Fibroblast of pulmonary artery (primary cell): ENCODE measurements at regions not wholly inside any gene's neighbourhood (a gene's known extent, or its start where the extent isn't known, plus 50 kb on each side); places are given as distances from the start of the nearest gene placed in this dataset.

Source experiments
- DNase-seq: peaks from one replicate; pipeline ENCODE4 v3.0.0-alpha.2; 2010; ENCODE audit warnings: low read depth
- H3K4me3 ChIP-seq: replicated peaks from 2 replicates; pipeline ENCODE4 v1.5.1; 2011; ENCODE audit warnings: low read depth, mild to moderate bottlenecking, control low read depth, low read length, moderate library complexity
- TF ChIP-seq, protein P1 (sequence below): IDR thresholded peaks from 2 replicates; pipeline ENCODE4 v1.5.1; 2011; ENCODE audit warnings: mild to moderate bottlenecking, control low read depth, low read length, inconsistent platforms; ENCODE audit errors: missing control alignments

DNA sequence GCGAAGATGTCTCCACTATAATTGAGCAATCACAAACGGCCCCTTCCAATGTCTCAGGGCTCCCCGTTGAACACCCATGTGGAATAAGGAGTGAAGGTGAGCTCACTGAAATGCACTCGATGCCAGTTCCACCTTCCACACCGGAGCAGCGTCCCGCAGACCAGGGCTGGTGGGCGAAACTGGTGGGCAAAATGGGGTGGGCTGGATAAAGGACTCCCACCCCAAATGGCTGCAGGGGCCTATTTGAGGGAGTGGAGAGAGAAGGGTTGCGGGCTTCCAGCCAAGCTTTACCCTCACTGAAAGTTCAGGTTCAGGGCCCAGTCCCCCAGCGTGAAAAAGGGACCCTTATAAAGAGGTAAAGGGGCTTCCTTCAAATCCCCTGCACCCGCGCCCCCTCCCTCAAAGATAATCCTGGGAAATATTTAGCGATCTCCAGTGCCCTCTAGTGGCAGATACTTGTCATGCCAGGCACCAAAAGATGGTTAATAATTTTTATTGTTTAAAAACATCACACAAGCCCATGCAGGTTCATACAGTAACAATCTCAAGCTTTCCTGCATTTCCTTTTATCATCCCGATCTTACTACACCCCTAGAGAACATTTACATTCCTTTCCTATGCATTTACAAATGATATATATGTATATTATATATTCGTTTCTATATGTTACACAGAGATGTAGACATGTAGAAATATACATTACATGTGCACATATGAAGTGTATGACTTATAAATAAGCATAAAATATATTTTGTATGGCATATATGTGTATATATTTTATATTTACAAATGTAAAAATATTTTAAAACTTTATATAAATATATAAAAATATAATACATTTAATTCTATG is 58.2 kb upstream of the NKX2-2 start:
- H3K4me3 ChIP-seq, result no peak overlapping the region
- TF ChIP-seq, protein P1, sequence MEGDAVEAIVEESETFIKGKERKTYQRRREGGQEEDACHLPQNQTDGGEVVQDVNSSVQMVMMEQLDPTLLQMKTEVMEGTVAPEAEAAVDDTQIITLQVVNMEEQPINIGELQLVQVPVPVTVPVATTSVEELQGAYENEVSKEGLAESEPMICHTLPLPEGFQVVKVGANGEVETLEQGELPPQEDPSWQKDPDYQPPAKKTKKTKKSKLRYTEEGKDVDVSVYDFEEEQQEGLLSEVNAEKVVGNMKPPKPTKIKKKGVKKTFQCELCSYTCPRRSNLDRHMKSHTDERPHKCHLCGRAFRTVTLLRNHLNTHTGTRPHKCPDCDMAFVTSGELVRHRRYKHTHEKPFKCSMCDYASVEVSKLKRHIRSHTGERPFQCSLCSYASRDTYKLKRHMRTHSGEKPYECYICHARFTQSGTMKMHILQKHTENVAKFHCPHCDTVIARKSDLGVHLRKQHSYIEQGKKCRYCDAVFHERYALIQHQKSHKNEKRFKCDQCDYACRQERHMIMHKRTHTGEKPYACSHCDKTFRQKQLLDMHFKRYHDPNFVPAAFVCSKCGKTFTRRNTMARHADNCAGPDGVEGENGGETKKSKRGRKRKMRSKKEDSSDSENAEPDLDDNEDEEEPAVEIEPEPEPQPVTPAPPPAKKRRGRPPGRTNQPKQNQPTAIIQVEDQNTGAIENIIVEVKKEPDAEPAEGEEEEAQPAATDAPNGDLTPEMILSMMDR, result peak; percentile 86
- DNase-seq, result peak; percentile 7

DNA sequence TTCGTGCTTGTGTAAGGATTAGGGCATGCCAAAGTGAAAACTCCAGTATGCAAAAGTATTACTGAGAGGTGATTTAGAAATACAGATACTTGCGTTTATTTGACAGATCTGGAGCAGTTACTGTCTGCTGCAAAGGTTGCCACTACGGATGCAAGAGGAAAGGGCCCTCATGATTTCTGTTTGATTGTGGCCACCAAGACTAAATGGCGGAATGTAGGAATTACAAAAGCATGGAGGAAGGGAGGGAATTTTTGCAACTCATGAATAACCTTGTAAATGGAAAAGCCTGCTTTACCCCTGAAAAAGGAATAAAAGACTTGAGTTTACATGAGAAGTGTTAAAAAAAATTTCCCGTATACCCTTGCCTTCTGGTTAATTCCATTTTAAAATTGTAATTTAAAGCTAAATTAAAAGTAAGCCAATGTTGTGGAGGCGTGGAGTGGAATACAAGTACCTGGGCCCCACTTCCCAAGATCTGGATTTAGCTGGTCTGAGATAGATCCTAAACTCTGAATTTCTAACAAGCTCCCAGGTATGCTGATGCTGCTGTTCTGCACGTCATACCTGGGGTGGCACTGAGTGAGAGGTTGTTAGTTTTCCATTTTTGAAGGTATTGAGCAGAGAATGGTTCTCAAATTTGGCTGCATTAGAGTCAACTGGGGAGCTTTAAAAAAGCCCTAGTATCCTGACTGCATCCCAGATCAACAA is 56.6 kb upstream of the NKX2-2 start:
- no peak for DNase-seq
- TF ChIP-seq, protein P1, result no peak
- no peak overlapping the region for H3K4me3 ChIP-seq

DNA sequence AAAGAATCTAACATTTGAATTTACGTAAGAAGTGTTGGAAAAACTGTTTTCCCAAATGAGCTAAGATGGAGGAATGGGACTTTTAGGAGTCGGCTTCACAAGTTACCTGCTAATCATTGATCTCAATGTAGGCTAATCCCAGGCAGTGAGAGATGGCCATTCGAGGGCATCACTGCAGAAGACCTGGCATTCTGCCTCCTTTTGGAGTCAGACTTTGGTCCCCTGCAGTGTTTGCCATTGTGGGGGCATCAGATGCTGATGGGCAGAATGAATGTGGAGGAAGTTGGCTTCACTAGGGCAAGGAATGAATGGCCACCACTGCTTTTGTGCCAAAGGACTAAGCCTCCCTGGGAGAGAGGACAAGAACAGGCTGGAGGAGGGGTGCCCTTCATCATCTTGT is 55.7 kb upstream of the NKX2-2 start:
- TF ChIP-seq, protein P1, result no peak

DNA sequence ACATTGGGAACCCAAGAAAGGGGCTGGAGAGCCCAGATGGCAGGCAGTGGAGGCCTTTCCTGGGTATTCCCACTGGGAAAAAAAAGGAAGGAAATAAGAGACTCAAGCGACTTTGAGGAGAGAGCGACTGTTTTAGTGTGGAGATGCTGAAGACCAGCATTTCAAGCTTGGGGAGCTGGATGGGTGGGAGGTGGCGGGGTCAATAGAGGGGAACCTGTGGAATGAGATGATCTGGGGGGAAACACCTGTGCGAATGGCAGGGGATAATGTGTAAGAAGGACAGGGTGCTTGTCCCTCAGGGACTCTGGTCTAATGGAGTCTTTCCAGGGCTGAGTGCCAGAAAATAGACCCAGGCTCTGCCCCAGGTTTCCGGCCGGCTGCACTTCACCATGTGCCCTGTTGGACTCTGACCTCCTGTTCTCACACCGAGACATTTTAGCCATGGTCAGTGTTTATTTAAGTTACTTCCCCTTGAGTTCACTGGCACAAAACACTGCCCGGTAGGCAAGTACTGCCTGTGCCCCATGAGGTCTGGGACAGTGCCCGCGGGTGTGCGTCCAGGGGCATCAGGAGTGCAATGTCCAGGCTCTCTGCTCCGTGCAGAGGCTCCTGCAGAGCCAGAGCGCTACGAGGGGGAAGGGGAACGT is 50.4 kb upstream of the NKX2-2 start:
- H3K4me3 ChIP-seq, result no peak overlapping the region
- TF ChIP-seq, protein P1, result no peak
- DNase-seq, result no peak

More for the DNA sequence above, 55.7 kb upstream of the NKX2-2 start:
- no peak for DNase-seq
- H3K4me3 ChIP-seq, result no peak overlapping the region
